Neural cell (in vitro differentiated cells): ENCODE measurements at regions not wholly inside any gene's neighbourhood (a gene's known extent, or its start where the extent isn't known, plus 50 kb on each side); places are given as distances from the start of the nearest gene placed in this dataset.

ENCODE experiments used
- H2AFZ ChIP-seq: fragments of 200-600, 300-800 bp; sonication (generic), shearing (Covaris generic); 2 replicates; pipeline ENCODE4 v1.6.0; 2014; ENCODE audit warnings: low read depth, mild to moderate bottlenecking, antibody characterized with exemption, low read length, moderate library complexity
- H3F3A ChIP-seq: fragments of 200-600 bp; shearing (Covaris generic); 2 replicates; pipeline ENCODE4 v1.6.1; 2016; ENCODE audit warnings: mild to moderate bottlenecking, moderate library complexity, mixed read lengths, antibody characterized with exemption, low read length; ENCODE audit not compliant: insufficient read depth, poor library complexity, severe bottlenecking
- H3K27ac ChIP-seq: fragments of 200-600, 300-800 bp; sonication (generic), shearing (Covaris generic); 2 replicates; pipeline ENCODE4 v1.5.1; 2014; ENCODE audit warnings: mild to moderate bottlenecking, low read length, moderate library complexity
- H3K27me3 ChIP-seq: fragments of 300-800, 200-600 bp; sonication (generic), shearing (Covaris generic); 2 replicates; pipeline ENCODE4 v1.6.0; 2014; ENCODE audit warnings: mild to moderate bottlenecking, low read depth, low read length, moderate library complexity; ENCODE audit not compliant: insufficient read depth
- H3K36me3 ChIP-seq: fragments of 300-800, 200-600 bp; sonication (generic), shearing (Covaris generic); 2 replicates; pipeline ENCODE4 v1.5.1; 2014; ENCODE audit warnings: mild to moderate bottlenecking, antibody characterized with exemption, low read length, moderate library complexity; ENCODE audit not compliant: insufficient read depth
- H3K4me2 ChIP-seq: fragments of 300-800, 200-600 bp; sonication (generic), shearing (Covaris generic); 2 replicates; pipeline ENCODE4 v1.6.0; 2014; ENCODE audit warnings: mild to moderate bottlenecking, low read length
- H3K4me3 ChIP-seq: fragments of 300-800, 200-600 bp; sonication (generic), shearing (Covaris generic); 2 replicates; pipeline ENCODE4 v1.5.1; 2014; ENCODE audit warnings: mild to moderate bottlenecking, low read length, moderate library complexity
- H3K79me2 ChIP-seq: fragments of 200-600 bp; shearing (Covaris generic); replicated peaks from 2 replicates; pipeline ENCODE4 v1.6.0; 2014; ENCODE audit warnings: mild to moderate bottlenecking, low read length, moderate library complexity; ENCODE audit not compliant: insufficient read depth
- H3K9ac ChIP-seq: fragments of 300-800, 200-600 bp; sonication (generic), shearing (Covaris generic); 2 replicates; pipeline ENCODE4 v1.6.1; 2016; ENCODE audit warnings: mild to moderate bottlenecking, low read length, mixed read lengths
- H3K9me2 ChIP-seq: fragments of 200-600 bp; shearing (Covaris generic); 2 replicates; pipeline ENCODE4 v1.6.1; 2016; ENCODE audit warnings: mild to moderate bottlenecking, low read length, mixed read lengths; ENCODE audit not compliant: insufficient read depth
- H3K9me3 ChIP-seq: fragments of 200-600, 300-800 bp; sonication (generic), shearing (Covaris generic); 2 replicates; pipeline ENCODE4 v1.6.1; 2016; ENCODE audit warnings: mild to moderate bottlenecking, mixed run types, low read length, moderate library complexity, mixed read lengths
- H4K20me1 ChIP-seq: fragments of 200-600 bp; shearing (Covaris generic); 2 replicates; pipeline ENCODE4 v1.6.1; 2016; ENCODE audit warnings: mild to moderate bottlenecking, mixed run types; ENCODE audit not compliant: insufficient read depth
- CTCF ChIP-seq: fragments of 450-650 bp; IDR thresholded peaks from 2 replicates; pipeline ENCODE4 v1.5.1; 2014; ENCODE audit warnings: antibody characterized with exemption, mild to moderate bottlenecking, moderate library complexity; ENCODE audit not compliant: poor library complexity, severe bottlenecking
- EP300 ChIP-seq: fragments of 450-650 bp; conservative IDR thresholded peaks from 2 replicates; pipeline ENCODE4 v1.6.1; 2014; ENCODE audit warnings: antibody characterized with exemption, mild to moderate bottlenecking, moderate library complexity; ENCODE audit not compliant: poor library complexity, severe bottlenecking
- EZH2 ChIP-seq: fragments of 200-600, 300-800 bp; shearing (Covaris generic), sonication (generic); IDR thresholded peaks from 2 replicates; pipeline ENCODE4 v1.6.1; 2014; ENCODE audit warnings: antibody characterized with exemption, low read length, borderline replicate concordance, mild to moderate bottlenecking; ENCODE audit not compliant: insufficient read depth, poor library complexity, severe bottlenecking
- MXI1 ChIP-seq: fragments of 450-650 bp; conservative IDR thresholded peaks from 2 replicates; pipeline ENCODE4 v1.6.1; 2014; ENCODE audit warnings: antibody characterized with exemption, mild to moderate bottlenecking; ENCODE audit not compliant: poor library complexity, severe bottlenecking
- POLR2AphosphoS5 ChIP-seq: IDR thresholded peaks from 2 replicates; pipeline ENCODE4 v1.6.1; 2012
- RAD21 ChIP-seq: fragments of 450-650 bp; conservative IDR thresholded peaks from 2 replicates; pipeline ENCODE4 v1.6.1; 2014; ENCODE audit warnings: antibody characterized with exemption, mild to moderate bottlenecking, moderate library complexity
- SMC3 ChIP-seq: fragments of 450-650 bp; conservative IDR thresholded peaks from 2 replicates; pipeline ENCODE4 v1.6.1; 2014; ENCODE audit warnings: antibody characterized with exemption, mild to moderate bottlenecking, moderate library complexity; ENCODE audit not compliant: poor library complexity
- TAF1 ChIP-seq: IDR thresholded peaks from 2 replicates; pipeline ENCODE4 v1.6.1; 2012; ENCODE audit warnings: low read depth
- TF ChIP-seq, protein P1 (sequence below): IDR thresholded peaks from 2 replicates; pipeline ENCODE4 v1.6.1; 2012; ENCODE audit warnings: borderline replicate concordance

DNA sequence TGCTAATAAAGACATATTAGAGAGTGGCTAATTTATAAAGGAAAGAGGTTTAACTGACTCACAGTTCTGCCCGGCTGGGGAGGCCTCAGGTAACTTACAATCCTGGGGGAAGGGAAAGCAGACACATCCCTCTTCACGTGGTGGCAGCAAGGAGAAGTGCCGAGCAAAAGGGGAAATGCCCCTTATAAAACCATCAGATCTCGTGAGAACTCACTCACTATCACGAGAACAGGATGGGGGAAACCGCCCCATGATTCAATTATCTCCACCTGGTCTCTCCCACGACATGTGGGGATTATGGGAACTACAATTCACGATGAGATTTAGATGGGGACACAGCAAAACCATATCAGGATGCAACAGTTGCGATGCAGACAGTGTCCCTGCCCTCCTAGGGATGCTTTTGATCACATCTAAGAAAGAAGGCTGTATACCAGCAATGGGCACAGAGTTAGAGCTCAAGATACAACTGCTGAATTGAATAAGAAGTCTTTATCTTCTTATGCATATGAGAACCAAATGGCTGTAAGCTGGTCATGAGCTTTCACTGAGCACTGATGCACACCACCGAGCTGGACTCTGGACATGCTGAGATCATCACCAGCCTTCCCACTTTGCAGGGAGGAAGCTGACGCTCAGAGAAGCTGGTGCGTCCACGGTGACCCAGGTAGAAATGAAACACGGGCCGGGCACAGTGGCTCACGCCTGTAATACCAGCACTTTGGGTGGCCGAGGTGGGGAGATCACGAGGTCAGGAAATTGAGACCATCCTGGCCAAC lies 255.2 kb downstream of the MN1 start:
- Histone ChIP-seq H3K4me2 (no peak overlapping the region), H3K9me2 (no peaks in the 10 kb centered on the region), H3K9ac (no peak overlapping the region), H3K79me2 (no peaks in the 10 kb centered on the region), H3K27ac (no peak overlapping the region), H4K20me1 (no peaks in the 10 kb centered on the region), H3F3A (no peaks in the 10 kb centered on the region), H2AFZ (no peak overlapping the region), H3K9me3 (no peaks in the 10 kb centered on the region), H3K27me3 (no peaks in the 10 kb centered on the region), H3K36me3 (no peaks in the 10 kb centered on the region), H3K4me3 (no peak overlapping the region)
- TF ChIP-seq EP300: no peak
- TF ChIP-seq POLR2AphosphoS5: no peak
- TF ChIP-seq SMC3: no peak
- TF ChIP-seq RAD21: no peak
- no peak for TF ChIP-seq MXI1
- no peak for TF ChIP-seq EZH2
- TF ChIP-seq, protein P1, sequence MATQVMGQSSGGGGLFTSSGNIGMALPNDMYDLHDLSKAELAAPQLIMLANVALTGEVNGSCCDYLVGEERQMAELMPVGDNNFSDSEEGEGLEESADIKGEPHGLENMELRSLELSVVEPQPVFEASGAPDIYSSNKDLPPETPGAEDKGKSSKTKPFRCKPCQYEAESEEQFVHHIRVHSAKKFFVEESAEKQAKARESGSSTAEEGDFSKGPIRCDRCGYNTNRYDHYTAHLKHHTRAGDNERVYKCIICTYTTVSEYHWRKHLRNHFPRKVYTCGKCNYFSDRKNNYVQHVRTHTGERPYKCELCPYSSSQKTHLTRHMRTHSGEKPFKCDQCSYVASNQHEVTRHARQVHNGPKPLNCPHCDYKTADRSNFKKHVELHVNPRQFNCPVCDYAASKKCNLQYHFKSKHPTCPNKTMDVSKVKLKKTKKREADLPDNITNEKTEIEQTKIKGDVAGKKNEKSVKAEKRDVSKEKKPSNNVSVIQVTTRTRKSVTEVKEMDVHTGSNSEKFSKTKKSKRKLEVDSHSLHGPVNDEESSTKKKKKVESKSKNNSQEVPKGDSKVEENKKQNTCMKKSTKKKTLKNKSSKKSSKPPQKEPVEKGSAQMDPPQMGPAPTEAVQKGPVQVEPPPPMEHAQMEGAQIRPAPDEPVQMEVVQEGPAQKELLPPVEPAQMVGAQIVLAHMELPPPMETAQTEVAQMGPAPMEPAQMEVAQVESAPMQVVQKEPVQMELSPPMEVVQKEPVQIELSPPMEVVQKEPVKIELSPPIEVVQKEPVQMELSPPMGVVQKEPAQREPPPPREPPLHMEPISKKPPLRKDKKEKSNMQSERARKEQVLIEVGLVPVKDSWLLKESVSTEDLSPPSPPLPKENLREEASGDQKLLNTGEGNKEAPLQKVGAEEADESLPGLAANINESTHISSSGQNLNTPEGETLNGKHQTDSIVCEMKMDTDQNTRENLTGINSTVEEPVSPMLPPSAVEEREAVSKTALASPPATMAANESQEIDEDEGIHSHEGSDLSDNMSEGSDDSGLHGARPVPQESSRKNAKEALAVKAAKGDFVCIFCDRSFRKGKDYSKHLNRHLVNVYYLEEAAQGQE: no peak
- no peak for TF ChIP-seq CTCF
- no peak for TF ChIP-seq TAF1

DNA sequence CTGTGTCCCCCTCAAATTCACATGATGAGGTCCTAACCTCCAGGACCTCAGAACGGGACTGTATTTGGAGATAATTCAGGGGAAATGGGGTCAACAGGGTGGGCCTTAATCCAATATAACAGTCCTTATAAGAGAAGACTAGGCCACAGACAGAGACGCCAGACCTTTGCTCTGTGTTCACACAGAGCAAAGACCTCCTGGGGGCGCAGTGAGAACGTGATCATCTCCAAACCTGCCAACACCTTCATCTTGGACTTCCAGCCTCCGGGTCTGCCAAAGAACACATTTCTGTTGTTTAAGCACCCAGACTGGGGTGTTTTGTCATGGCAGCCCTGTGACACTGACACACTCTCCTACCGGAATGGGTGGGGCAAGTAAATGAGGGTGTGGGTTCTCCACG lies 250.2 kb downstream of the MN1 start:
- H3K4me3 ChIP-seq: no peak overlapping the region
- no peaks in the 10 kb centered on the region for H3K9me3 ChIP-seq
- no peaks in the 10 kb centered on the region for H3K27me3 ChIP-seq
- no peak overlapping the region for H3K4me2 ChIP-seq
- no peaks in the 10 kb centered on the region for H3K36me3 ChIP-seq
- H3K9ac ChIP-seq: no peak overlapping the region
- no peaks in the 10 kb centered on the region for H4K20me1 ChIP-seq
- H3K27ac ChIP-seq: no peak overlapping the region
- no peaks in the 10 kb centered on the region for H3K9me2 ChIP-seq
- no peak overlapping the region for H2AFZ ChIP-seq
- TF ChIP-seq EP300 (no peak), MXI1 (no peak)
- H3F3A ChIP-seq: no peaks in the 10 kb centered on the region
- H3K79me2 ChIP-seq: no peaks in the 10 kb centered on the region

DNA sequence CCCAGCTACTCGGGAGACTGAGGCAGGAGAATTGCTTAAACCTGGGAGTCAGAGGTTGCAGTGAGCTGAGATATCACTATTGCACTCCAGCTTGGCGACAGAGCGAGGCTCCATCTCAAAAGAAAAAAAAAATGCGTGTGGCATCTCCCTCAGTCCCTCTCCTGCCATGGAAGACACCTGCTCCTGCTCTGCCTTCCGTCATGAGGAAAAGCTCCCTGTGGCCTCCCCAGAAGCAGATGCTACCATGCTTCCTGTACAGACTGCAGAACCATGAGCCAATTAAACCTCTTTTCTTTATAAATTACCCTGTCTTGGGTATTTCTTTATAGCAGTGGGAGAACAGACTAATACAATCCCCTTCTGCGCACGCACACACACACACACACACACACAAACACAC lies 249.4 kb downstream of the MN1 start:
- Histone ChIP-seq H3F3A (no peaks in the 10 kb centered on the region), H3K27ac (no peak overlapping the region)
- TF ChIP-seq CTCF (no peak), EZH2 (no peak), SMC3 (no peak), MXI1 (no peak), EP300 (no peak), POLR2AphosphoS5 (no peak), RAD21 (no peak), TAF1 (no peak)
- TF ChIP-seq, protein P1: no peak

More for the DNA sequence above, 249.4 kb downstream of the MN1 start:
- Histone ChIP-seq H3K79me2 (no peaks in the 10 kb centered on the region), H3K9me3 (no peaks in the 10 kb centered on the region), H4K20me1 (no peaks in the 10 kb centered on the region), H3K4me3 (no peak overlapping the region), H3K4me2 (no peak overlapping the region), H3K9me2 (no peaks in the 10 kb centered on the region), H3K36me3 (no peaks in the 10 kb centered on the region), H3K9ac (no peak overlapping the region), H3K27me3 (no peaks in the 10 kb centered on the region), H2AFZ (no peak overlapping the region)
